BLaER1 (cell line): ENCODE measurements at regions not wholly inside any gene's neighbourhood (a gene's known extent, or its start where the extent isn't known, plus 50 kb on each side); places are given as distances from the start of the nearest gene placed in this dataset.

Experiments used
- H3K27ac ChIP-seq: shearing (Covaris generic); formaldehyde crosslinking; 2 replicates; pipeline ENCODE4 v1.8.1; 2022
- H3K27me3 ChIP-seq: shearing (Covaris generic); formaldehyde crosslinking; 2 replicates; pipeline ENCODE4 v1.8.1; 2022
- H3K36me3 ChIP-seq: shearing (Covaris generic); formaldehyde crosslinking; 2 replicates; pipeline ENCODE4 v1.8.1; 2022
- H3K4me1 ChIP-seq: shearing (Covaris generic); formaldehyde crosslinking; 2 replicates; pipeline ENCODE4 v1.8.1; 2022
- H3K4me2 ChIP-seq: shearing (Covaris generic); formaldehyde crosslinking; 2 replicates; pipeline ENCODE4 v1.8.1; 2022
- H3K4me3 ChIP-seq: shearing (Covaris generic); formaldehyde crosslinking; 2 replicates; pipeline ENCODE4 v1.8.1; 2022
- H3K9ac ChIP-seq: shearing (Covaris generic); formaldehyde crosslinking; 2 replicates; pipeline ENCODE4 v1.8.1; 2022
- H3K9me3 ChIP-seq: shearing (Covaris generic); formaldehyde crosslinking; 2 replicates; pipeline ENCODE4 v1.8.1; 2022
- H4K20me1 ChIP-seq: shearing (Covaris generic); formaldehyde crosslinking; 2 replicates; pipeline ENCODE4 v1.8.1; 2022
- Cebpa-rat ChIP-seq: shearing (Covaris generic); IDR thresholded peaks from 2 replicates; pipeline ENCODE4 v1.8.1; 2022

- Histone ChIP-seq H3K4me1 (peaks cover 11% of the 10 kb centered on the region), H3K4me2 (peak overlapping the region; percentile 23), H3K9me3 (no peaks in the 10 kb centered on the region), H3K36me3 (no peaks in the 10 kb centered on the region), H3K4me3 (no peak overlapping the region), H3K9ac (no peak overlapping the region), H3K27me3 (no peaks in the 10 kb centered on the region), H3K27ac (no peak overlapping the region), H4K20me1 (no peaks in the 10 kb centered on the region)
- no peak for TF ChIP-seq Cebpa-rat
Observed at GRCh38 chr3:31416980-31417379, 115.7 kb upstream of the STT3B start.

- Histone ChIP-seq H3K36me3 (no peaks in the 10 kb centered on the region), H4K20me1 (no peaks in the 10 kb centered on the region), H3K9ac (no peak overlapping the region), H3K4me2 (peak overlapping the region; percentile 23; the same call in 1 of the 2 replicates), H3K9me3 (no peaks in the 10 kb centered on the region), H3K4me3 (no peak overlapping the region), H3K27ac (no peak overlapping the region), H3K27me3 (no peaks in the 10 kb centered on the region), H3K4me1 (peaks cover 11% of the 10 kb centered on the region)
- TF ChIP-seq Cebpa-rat, result no peak
Observed at GRCh38 chr3:31417486-31417885, 115.2 kb upstream of the STT3B start.

GRCh38 chr3:31420311-31420710, 112.4 kb upstream of the STT3B start:
- no peak overlapping the region for H3K9ac ChIP-seq
- H3K9me3 ChIP-seq, result no peaks in the 10 kb centered on the region
- no peaks in the 10 kb centered on the region for H3K36me3 ChIP-seq
- H4K20me1 ChIP-seq, result no peaks in the 10 kb centered on the region
- H3K4me2 ChIP-seq, result no peak overlapping the region
- H3K4me3 ChIP-seq, result no peak overlapping the region
- TF ChIP-seq Cebpa-rat, result no peak
- peaks cover 11% of the 10 kb centered on the region for H3K4me1 ChIP-seq
- H3K27ac ChIP-seq, result no peak overlapping the region
- no peaks in the 10 kb centered on the region for H3K27me3 ChIP-seq

- Histone ChIP-seq H3K36me3 (no peaks in the 10 kb centered on the region), H3K4me3 (no peak overlapping the region), H3K9ac (no peak overlapping the region), H4K20me1 (no peaks in the 10 kb centered on the region), H3K9me3 (no peaks in the 10 kb centered on the region), H3K27ac (no peak overlapping the region), H3K27me3 (no peaks in the 10 kb centered on the region), H3K4me1 (peaks cover 11% of the 10 kb centered on the region), H3K4me2 (no peak overlapping the region)
- TF ChIP-seq Cebpa-rat, result no peak
Observed at GRCh38 chr3:31421314-31422048, 111.2 kb upstream of the STT3B start.

GRCh38 chr3:31422237-31422636, 110.5 kb upstream of the STT3B start:
- Histone ChIP-seq H4K20me1 (no peaks in the 10 kb centered on the region), H3K4me3 (no peak overlapping the region), H3K9me3 (no peaks in the 10 kb centered on the region), H3K4me1 (peaks cover 4% of the 10 kb centered on the region), H3K36me3 (no peaks in the 10 kb centered on the region), H3K4me2 (no peak overlapping the region), H3K27me3 (no peaks in the 10 kb centered on the region), H3K9ac (no peak overlapping the region), H3K27ac (no peak overlapping the region)
- TF ChIP-seq Cebpa-rat, result no peak

GRCh38 chr3:31423482-31423881, 109.2 kb upstream of the STT3B start:
- TF ChIP-seq Cebpa-rat, result no peak
- Histone ChIP-seq H3K4me1 (no peaks in the 10 kb centered on the region), H3K27ac (no peak overlapping the region), H3K36me3 (no peaks in the 10 kb centered on the region), H3K4me2 (no peak overlapping the region), H3K27me3 (no peaks in the 10 kb centered on the region), H3K9ac (no peak overlapping the region), H4K20me1 (no peaks in the 10 kb centered on the region), H3K4me3 (no peak overlapping the region), H3K9me3 (no peaks in the 10 kb centered on the region)

GRCh38 chr3:31425401-31425800, 107.3 kb upstream of the STT3B start:
- TF ChIP-seq Cebpa-rat, result no peak
- Histone ChIP-seq H4K20me1 (no peaks in the 10 kb centered on the region), H3K4me1 (no peaks in the 10 kb centered on the region), H3K4me3 (no peak overlapping the region), H3K36me3 (no peaks in the 10 kb centered on the region), H3K9me3 (peaks cover 10% of the 10 kb centered on the region; the same call in 1 of the 2 replicates), H3K27ac (no peak overlapping the region), H3K27me3 (no peaks in the 10 kb centered on the region), H3K9ac (no peak overlapping the region), H3K4me2 (no peak overlapping the region)

- no peaks in the 10 kb centered on the region for H3K27me3 ChIP-seq
- H4K20me1 ChIP-seq, result no peaks in the 10 kb centered on the region
- no peak overlapping the region for H3K9ac ChIP-seq
- H3K27ac ChIP-seq, result no peak overlapping the region
- no peak; the same call in 1 of the 2 replicates for TF ChIP-seq Cebpa-rat
- no peaks in the 10 kb centered on the region for H3K36me3 ChIP-seq
- H3K9me3 ChIP-seq, result peaks cover 10% of the 10 kb centered on the region; the same call in 1 of the 2 replicates
- H3K4me2 ChIP-seq, result no peak overlapping the region
- H3K4me3 ChIP-seq, result no peak overlapping the region
- no peaks in the 10 kb centered on the region for H3K4me1 ChIP-seq
Observed at GRCh38 chr3:31427623-31428022, 105.1 kb upstream of the STT3B start.

GRCh38 chr3:31431321-31431720, 101.4 kb upstream of the STT3B start:
- no peak for TF ChIP-seq Cebpa-rat
- Histone ChIP-seq H3K4me3 (no peak overlapping the region), H3K27ac (no peak overlapping the region), H3K4me2 (no peak overlapping the region), H3K27me3 (no peaks in the 10 kb centered on the region), H3K4me1 (no peaks in the 10 kb centered on the region), H3K36me3 (no peaks in the 10 kb centered on the region), H3K9ac (no peak overlapping the region), H3K9me3 (peaks cover 14% of the 10 kb centered on the region), H4K20me1 (no peaks in the 10 kb centered on the region)

- Histone ChIP-seq H3K27ac (no peak overlapping the region), H3K27me3 (no peaks in the 10 kb centered on the region), H3K9me3 (peaks cover 29% of the 10 kb centered on the region), H3K4me2 (no peak overlapping the region), H3K4me3 (no peak overlapping the region), H3K9ac (no peak overlapping the region), H3K36me3 (no peaks in the 10 kb centered on the region), H4K20me1 (no peaks in the 10 kb centered on the region), H3K4me1 (no peaks in the 10 kb centered on the region)
- TF ChIP-seq Cebpa-rat, result no peak
Observed at GRCh38 chr3:31432897-31433678, 99.6 kb upstream of the STT3B start.
